IMR-90 (cell line): ENCODE measurements at regions not wholly inside any gene's neighbourhood (a gene's known extent, or its start where the extent isn't known, plus 50 kb on each side); places are given as distances from the start of the nearest gene placed in this dataset.

ENCODE experiments used
- ATAC-seq: fragments of 200-7000 bp; cut with Tn5 transposase; 2 replicates; pipeline ENCODE4 v1.9.1; 2020; ENCODE audit warnings: low read depth, mild to moderate bottlenecking, moderate library complexity
- BruUV-seq: library from RNA; stranded (reverse); fragments of 400-500 nt; replicated peaks from 2 replicates; lab custom pipeline; 2021; lab: Mats Ljungman, UMichigan
- CTCF ChIA-PET: fragments of 300-600 bp; formaldehyde crosslinking; extraction: SDS; loops from one replicate; lab custom pipeline; 2021; ENCODE audit warnings: antibody characterized with exemption; lab: Yijun Ruan, JAX
- POLR2A ChIA-PET: fragments of 300-600 bp; sonication (Branson Sonifier 250); formaldehyde crosslinking; loops from one replicate; lab custom pipeline; 2022; ENCODE audit warnings: antibody characterized with exemption; ENCODE audit not compliant: unreplicated experiment; lab: Charles Lee
- DNase-seq: peaks from one replicate; pipeline ENCODE4 v3.0.0; 2013
- H2AFZ ChIP-seq: replicated peaks from 2 replicates; pipeline ENCODE3; 2013; ENCODE audit warnings: low read length, mild to moderate bottlenecking; ENCODE audit not compliant: poor library complexity
- H2AK5ac ChIP-seq: 2 replicates; pipeline ENCODE4 v1.6.1; 2013; ENCODE audit warnings: low read depth, low read length, inconsistent platforms
- H2AK9ac ChIP-seq: replicated peaks from 2 replicates; pipeline ENCODE3; 2013; ENCODE audit warnings: mild to moderate bottlenecking, low read depth, low read length, moderate library complexity; ENCODE audit not compliant: poor library complexity
- H2BK120ac ChIP-seq: 2 replicates; pipeline ENCODE4 v1.6.1; 2013; ENCODE audit warnings: low read depth, low read length, inconsistent platforms
- H2BK15ac ChIP-seq: 3 replicates; pipeline ENCODE4 v1.6.1; 2013; ENCODE audit warnings: low read depth, low read length, inconsistent platforms
- H2BK20ac ChIP-seq: 2 replicates; pipeline ENCODE4 v1.6.1; 2013; ENCODE audit warnings: low read depth, mild to moderate bottlenecking, inconsistent platforms, low read length, moderate library complexity
- H2BK5ac ChIP-seq: 2 replicates; pipeline ENCODE4 v1.6.1; 2013; ENCODE audit warnings: mild to moderate bottlenecking, low read depth, low read length, inconsistent platforms; ENCODE audit not compliant: poor library complexity, severe bottlenecking
- H3K14ac ChIP-seq: replicated peaks from 2 replicates; pipeline ENCODE4 v1.6.1; 2013; ENCODE audit warnings: low read depth, low read length, inconsistent platforms
- H3K18ac ChIP-seq: 2 replicates; pipeline ENCODE4 v1.6.1; 2013; ENCODE audit warnings: low read depth, low read length, control low read depth
- H3K23ac ChIP-seq: 2 replicates; pipeline ENCODE4 v1.6.1; 2013; ENCODE audit warnings: low read depth, low read length, inconsistent platforms
- H3K27ac ChIP-seq: 2 replicates; pipeline ENCODE4 v1.5.1; 2013; ENCODE audit warnings: mild to moderate bottlenecking, control low read depth, low read length; ENCODE audit not compliant: insufficient read depth
- H3K27me3 ChIP-seq: 2 replicates; pipeline ENCODE4 v1.6.1; 2013; ENCODE audit warnings: low read length; ENCODE audit not compliant: control insufficient read depth, insufficient read depth
- H3K36me3 ChIP-seq: 2 replicates; pipeline ENCODE4 v1.6.1; 2013; ENCODE audit warnings: low read length, mixed read lengths; ENCODE audit not compliant: control insufficient read depth, insufficient read depth
- H3K4ac ChIP-seq: 2 replicates; pipeline ENCODE4 v1.6.1; 2013; ENCODE audit warnings: low read depth, low read length, inconsistent platforms
- H3K4me1 ChIP-seq: 2 replicates; pipeline ENCODE4 v1.6.1; 2013; ENCODE audit warnings: low read length, mixed read lengths; ENCODE audit not compliant: control insufficient read depth, insufficient read depth
- H3K4me2 ChIP-seq: 2 replicates; pipeline ENCODE4 v1.6.1; 2013; ENCODE audit warnings: low read depth, mild to moderate bottlenecking, control low read depth, low read length, moderate library complexity
- H3K4me3 ChIP-seq: 2 replicates; pipeline ENCODE4 v1.5.1; 2013; ENCODE audit warnings: low read depth, mild to moderate bottlenecking, control low read depth, low read length, moderate library complexity; ENCODE audit not compliant: insufficient read depth
- H3K56ac ChIP-seq: 2 replicates; pipeline ENCODE4 v1.6.1; 2013; ENCODE audit warnings: low read length, inconsistent platforms; ENCODE audit not compliant: insufficient read depth; ENCODE audit errors: extremely low read depth
- H3K79me1 ChIP-seq, 2 experiments: 2 replicates each; pipeline ENCODE4 v1.6.1; 2013; ENCODE audit warnings: low read length in 2 of 2, inconsistent platforms in 1 of 2, low read depth in 1 of 2
- H3K9ac ChIP-seq: 2 replicates; pipeline ENCODE4 v1.6.1; 2013; ENCODE audit warnings: low read depth, low read length, control low read depth
- H3K9me1 ChIP-seq: 2 replicates; pipeline ENCODE4 v1.6.1; 2013; ENCODE audit warnings: low read length, inconsistent platforms; ENCODE audit not compliant: insufficient read depth
- H3K9me3 ChIP-seq: 2 replicates; pipeline ENCODE4 v1.6.1; 2013; ENCODE audit warnings: low read length; ENCODE audit not compliant: control insufficient read depth, insufficient read depth
- H4K20me1 ChIP-seq: 2 replicates; pipeline ENCODE4 v1.6.1; 2013; ENCODE audit warnings: low read length, inconsistent platforms; ENCODE audit not compliant: insufficient read depth
- H4K5ac ChIP-seq: 2 replicates; pipeline ENCODE4 v1.6.1; 2013; ENCODE audit warnings: mild to moderate bottlenecking, low read depth, low read length, control low read depth
- H4K8ac ChIP-seq, 2 experiments: 2 replicates each; pipeline ENCODE4 v1.6.1; 2013; ENCODE audit warnings: low read depth in 2 of 2, low read length in 2 of 2, control low read depth in 1 of 2, inconsistent platforms in 1 of 2
- H4K91ac ChIP-seq: 2 replicates; pipeline ENCODE4 v1.6.1; 2013; ENCODE audit warnings: low read depth, low read length, inconsistent platforms; ENCODE audit not compliant: insufficient read depth
- BHLHE40 ChIP-seq: fragments of 150-350 bp; IDR thresholded peaks from 2 replicates; pipeline ENCODE4 v1.6.1; 2016; ENCODE audit warnings: mild to moderate bottlenecking, low read depth, low read length
- CEBPB ChIP-seq: IDR thresholded peaks from 2 replicates; pipeline ENCODE4 v1.6.1; 2012; ENCODE audit warnings: low read depth, low read length, improper control_type of control experiment
- CTCF ChIP-seq: conservative IDR thresholded peaks from 2 replicates; pipeline ENCODE4 v1.5.1; 2012; ENCODE audit warnings: mild to moderate bottlenecking, low read depth, low read length, improper control_type of control experiment
- FOS ChIP-seq: fragments of 150-350 bp; IDR thresholded peaks from 2 replicates; pipeline ENCODE4 v1.6.1; 2016; ENCODE audit warnings: low read depth, low read length
- MAZ ChIP-seq: IDR thresholded peaks from 2 replicates; pipeline ENCODE4 v1.6.1; 2012; ENCODE audit warnings: low read depth, mild to moderate bottlenecking, low read length, improper control_type of control experiment, moderate library complexity, borderline replicate concordance
- RAD21 ChIP-seq: IDR thresholded peaks from 2 replicates; pipeline ENCODE4 v1.6.1; 2012; ENCODE audit warnings: low read length, improper control_type of control experiment
- RCOR1 ChIP-seq: IDR thresholded peaks from 2 replicates; pipeline ENCODE4 v1.6.1; 2012; ENCODE audit warnings: mild to moderate bottlenecking, low read length, improper control_type of control experiment; ENCODE audit not compliant: insufficient replicate concordance
- USF2 ChIP-seq: fragments of 150-350 bp; IDR thresholded peaks from 2 replicates; pipeline ENCODE4 v1.6.1; 2017; ENCODE audit warnings: mild to moderate bottlenecking, antibody characterized with exemption, low read length, low read depth
- WGBS, 2 experiments: methylation state at CpG; one replicate each; pipeline versions ENCODE4 v1.1.5 to v1.1.7; 2013; ENCODE audit warnings: missing lambda C conversion rate in 2 of 2; ENCODE audit not compliant: insufficient read length in 1 of 2; ENCODE audit errors: extremely low coverage in 2 of 2; 5-methylcytosine and 5-hydroxymethylcytosine counted together
- dilution Hi-C: fragments of 300-500 bp; cut with HindIII; formaldehyde crosslinking; loops from one replicate; pipeline ENCODE4 v1.14.3; 2018; ENCODE audit warnings: low sequenced_read_pairs; ENCODE audit not compliant: unreplicated experiment
- in situ Hi-C: fragments of 300-500 bp; cut with MboI; formaldehyde crosslinking; loops from 3 replicates; pipeline ENCODE4 v1.14.3; 2019; ENCODE audit warnings: low sequenced_read_pairs, inconsistent platforms, mixed read lengths
- intact Hi-C: fragments of 100-400 bp; cut with micrococcal nuclease; formaldehyde crosslinking; loops from 2 replicates; pipeline ENCODE4 v1.10.0; 2022
- TF ChIP-seq, protein P1 (sequence below): fragments of 150-350 bp; IDR thresholded peaks from 2 replicates; pipeline ENCODE4 v1.6.1; 2016; ENCODE audit warnings: low read depth, mild to moderate bottlenecking, low read length, moderate library complexity, borderline replicate concordance

GRCh38 chr12:74481078-74481477 lies 56.6 kb upstream of the ATXN7L3B start:
- no peak overlapping the region for H3K18ac ChIP-seq
- no peak overlapping the region for H3K23ac ChIP-seq
- no peak overlapping the region for H3K14ac ChIP-seq
- in situ Hi-C loops: no loop called here
- H3K9me3 ChIP-seq: no peaks in the 10 kb centered on the region
- H2AK9ac ChIP-seq: no peak overlapping the region
- TF ChIP-seq MAZ: no peak
- TF ChIP-seq CTCF: no peak
- TF ChIP-seq RAD21: no peak
- no peak for TF ChIP-seq FOS
- TF ChIP-seq, protein P1, sequence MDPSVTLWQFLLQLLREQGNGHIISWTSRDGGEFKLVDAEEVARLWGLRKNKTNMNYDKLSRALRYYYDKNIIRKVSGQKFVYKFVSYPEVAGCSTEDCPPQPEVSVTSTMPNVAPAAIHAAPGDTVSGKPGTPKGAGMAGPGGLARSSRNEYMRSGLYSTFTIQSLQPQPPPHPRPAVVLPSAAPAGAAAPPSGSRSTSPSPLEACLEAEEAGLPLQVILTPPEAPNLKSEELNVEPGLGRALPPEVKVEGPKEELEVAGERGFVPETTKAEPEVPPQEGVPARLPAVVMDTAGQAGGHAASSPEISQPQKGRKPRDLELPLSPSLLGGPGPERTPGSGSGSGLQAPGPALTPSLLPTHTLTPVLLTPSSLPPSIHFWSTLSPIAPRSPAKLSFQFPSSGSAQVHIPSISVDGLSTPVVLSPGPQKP: no peak
- TF ChIP-seq RCOR1: no peak
- TF ChIP-seq BHLHE40: no peak
- no peak for TF ChIP-seq CEBPB
- TF ChIP-seq USF2: no peak
- no peaks in the 10 kb centered on the region for H3K79me1 ChIP-seq
- dilution Hi-C loops: no loop called here
- H3K27me3 ChIP-seq: no peaks in the 10 kb centered on the region
- H4K91ac ChIP-seq: no peak overlapping the region
- ATAC-seq (no peak), DNase-seq (no peak)
- no peak overlapping the region for H3K4me3 ChIP-seq
- H3K4ac ChIP-seq: no peak overlapping the region
- H3K4me1 ChIP-seq: no peaks in the 10 kb centered on the region
- no peak overlapping the region for H2BK120ac ChIP-seq
- no peak overlapping the region for H4K5ac ChIP-seq
- BruUV-seq: no TSS peak
- H2AFZ ChIP-seq: no peak overlapping the region
- H3K4me2 ChIP-seq: no peak overlapping the region
- no peak overlapping the region for H2AK5ac ChIP-seq
- no peak overlapping the region for H3K27ac ChIP-seq
- H3K36me3 ChIP-seq: no peaks in the 10 kb centered on the region
- POLR2A ChIA-PET: no interaction called here
- H3K9ac ChIP-seq: no peak overlapping the region
- H3K56ac ChIP-seq: no peak overlapping the region
- H2BK5ac ChIP-seq: no peak overlapping the region
- no peaks in the 10 kb centered on the region for H3K9me1 ChIP-seq
- H2BK20ac ChIP-seq: no peak overlapping the region
- CTCF ChIA-PET: no interaction called here
- H4K20me1 ChIP-seq: no peaks in the 10 kb centered on the region
- WGBS, 2 experiments: no CpG with 5 or more reads among the region's 2 CpGs
- intact Hi-C loops: no loop called here
- H2BK15ac ChIP-seq: no peak overlapping the region
- no peak overlapping the region for H4K8ac ChIP-seq
